Fibroblast of skin of left quadriceps (primary cell): ENCODE measurements at regions not wholly inside any gene's neighbourhood (a gene's known extent, or its start where the extent isn't known, plus 50 kb on each side); places are given as distances from the start of the nearest gene placed in this dataset.

Experiments used
- DNase-seq, 2 experiments: peaks; one replicate each; pipeline ENCODE4 v3.0.0-alpha.2; 2013; ENCODE audit warnings: low read depth in 2 of 2

DNA sequence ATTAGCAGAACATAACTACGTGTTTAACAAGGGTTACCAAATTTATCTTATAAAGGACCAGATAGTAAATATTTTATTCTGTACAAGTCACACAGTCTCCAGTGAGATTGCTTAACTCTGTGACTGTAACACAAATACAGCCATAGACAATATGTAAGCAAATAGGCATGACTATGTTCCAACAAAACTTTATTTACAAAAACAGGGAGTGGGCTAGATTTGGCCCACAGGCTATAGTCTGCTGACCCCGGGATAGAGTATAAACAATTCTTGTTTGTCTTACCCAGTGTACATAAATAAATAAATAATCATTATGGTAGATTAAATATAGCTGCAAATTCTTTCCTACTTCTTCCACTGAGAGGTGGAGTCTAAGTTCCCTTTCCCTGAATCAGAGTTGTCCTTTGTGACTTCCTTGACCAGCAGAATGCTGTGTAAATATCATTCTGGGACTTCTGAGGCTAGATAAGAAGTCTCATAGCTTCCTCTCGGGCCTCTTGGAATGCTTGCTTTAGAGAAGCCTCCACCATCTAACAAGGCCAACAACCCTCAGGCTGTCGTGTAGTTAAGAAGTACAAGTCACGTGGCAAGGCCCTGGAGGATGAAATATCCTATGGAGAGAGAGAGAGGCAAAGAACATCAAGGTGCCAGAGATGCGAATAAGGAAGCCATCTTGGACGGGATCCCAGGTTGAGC is 59.1 kb upstream of the TMEM244 start:
- DNase-seq: no peak

DNA sequence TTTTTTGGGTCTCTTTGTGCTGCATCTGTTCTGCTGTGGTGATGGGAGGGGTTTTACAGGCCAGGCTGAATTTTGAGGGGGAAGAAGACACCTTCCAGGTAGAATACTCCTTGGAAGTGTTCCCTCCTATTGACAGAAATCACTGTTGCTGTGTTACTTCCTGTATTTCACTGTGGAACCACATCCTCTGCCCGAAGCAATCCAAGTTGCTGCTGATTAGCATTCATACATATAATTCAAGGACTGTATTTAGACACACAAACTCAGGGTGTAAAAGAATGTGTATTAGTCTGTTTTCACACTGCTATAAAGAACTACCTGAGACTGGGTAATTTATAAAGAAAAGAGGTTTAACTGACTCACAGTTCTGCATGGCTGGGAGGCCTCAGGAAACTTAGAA is 50.6 kb upstream of the TMEM244 start:
- DNase-seq: no peak
